Activated CD4-positive, alpha-beta memory T cell treated with anti-CD3 and anti-CD28 coated beads, Interleukin-2, amount 10 ng/mL, durations not matched to agents 7 days and 5 days (primary cell): ENCODE measurements at regions not wholly inside any gene's neighbourhood (a gene's known extent, or its start where the extent isn't known, plus 50 kb on each side); places are given as distances from the start of the nearest gene placed in this dataset.

ENCODE experiments used
- CTCF ChIA-PET: fragments of 350-600 bp; sonication (Branson Sonifier 250); formaldehyde crosslinking; loops from one replicate; lab custom pipeline; 2021; ENCODE audit warnings: antibody characterized with exemption, inconsistent platforms; lab: Charles Lee
- POLR2A ChIA-PET: fragments of 350-600 bp; sonication (Branson Sonifier 250); formaldehyde crosslinking; loops from one replicate; lab custom pipeline; 2021; ENCODE audit warnings: antibody characterized with exemption; lab: Charles Lee
- DNase-seq: peaks from one replicate; pipeline ENCODE4 v3.0.0-alpha.2; 2020
- H3K27ac Mint-ChIP-seq: one replicate; pipeline ENCODE4 v1.8.0; 2021; ENCODE audit warnings: mild to moderate bottlenecking, mixed read lengths
- H3K27me3 Mint-ChIP-seq: one replicate; pipeline ENCODE4 v1.8.0; 2021; ENCODE audit warnings: mixed read lengths
- H3K36me3 Mint-ChIP-seq: one replicate; pipeline ENCODE4 v1.8.0; 2021; ENCODE audit warnings: low read depth, mixed read lengths
- H3K4me1 Mint-ChIP-seq: one replicate; pipeline ENCODE4 v1.8.0; 2021; ENCODE audit warnings: mixed read lengths
- H3K4me3 Mint-ChIP-seq: one replicate; pipeline ENCODE4 v1.8.0; 2021; ENCODE audit warnings: mild to moderate bottlenecking, mixed read lengths
- H3K9me3 Mint-ChIP-seq: one replicate; pipeline ENCODE4 v1.8.0; 2021; ENCODE audit warnings: mixed read lengths

DNA sequence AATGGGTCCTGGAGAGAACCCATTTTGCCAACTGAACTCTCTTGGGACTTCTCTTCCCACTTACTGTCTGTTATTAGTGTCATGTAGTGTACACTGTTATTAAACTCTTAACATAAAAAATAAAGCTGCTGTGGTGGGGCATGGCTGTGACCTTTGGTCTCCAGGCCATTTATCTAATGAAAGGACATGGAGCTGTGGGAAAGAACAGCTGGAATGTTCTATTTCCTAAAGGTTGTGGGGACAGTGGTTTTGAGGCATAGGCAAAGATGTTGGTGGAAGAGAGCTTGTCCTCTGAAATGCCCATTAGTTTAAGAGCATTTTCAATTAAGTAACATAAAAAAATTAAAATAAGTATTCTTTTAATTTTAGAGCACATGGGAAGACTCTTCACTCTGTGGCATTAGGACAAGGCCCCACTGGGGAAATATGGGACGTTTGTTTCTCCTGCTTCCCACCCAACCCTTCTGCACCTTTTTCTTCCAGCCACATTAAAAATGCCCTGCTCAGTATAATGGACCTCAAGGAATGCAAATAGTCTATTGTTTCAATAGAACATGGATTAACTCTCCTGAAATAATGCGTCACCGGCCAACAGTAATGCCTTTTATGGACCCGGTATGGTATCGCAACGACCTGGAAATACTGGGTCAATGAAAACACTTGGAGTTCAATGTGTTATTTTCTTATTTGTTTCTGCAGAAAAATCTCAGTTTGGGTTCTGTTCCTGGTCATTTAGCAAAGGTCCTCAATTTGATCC is 149.6 kb downstream of the BUB3 start:
- no peaks in the 10 kb centered on the region for H3K27me3 Mint-ChIP-seq
- H3K4me3 Mint-ChIP-seq = no peak overlapping the region
- H3K9me3 Mint-ChIP-seq = no peaks in the 10 kb centered on the region
- ChIA-PET CTCF (no interaction called here), POLR2A (no interaction called here)
- H3K27ac Mint-ChIP-seq = no peak overlapping the region
- no peak for DNase-seq
- no peaks in the 10 kb centered on the region for H3K4me1 Mint-ChIP-seq
- H3K36me3 Mint-ChIP-seq = no peaks in the 10 kb centered on the region

DNA sequence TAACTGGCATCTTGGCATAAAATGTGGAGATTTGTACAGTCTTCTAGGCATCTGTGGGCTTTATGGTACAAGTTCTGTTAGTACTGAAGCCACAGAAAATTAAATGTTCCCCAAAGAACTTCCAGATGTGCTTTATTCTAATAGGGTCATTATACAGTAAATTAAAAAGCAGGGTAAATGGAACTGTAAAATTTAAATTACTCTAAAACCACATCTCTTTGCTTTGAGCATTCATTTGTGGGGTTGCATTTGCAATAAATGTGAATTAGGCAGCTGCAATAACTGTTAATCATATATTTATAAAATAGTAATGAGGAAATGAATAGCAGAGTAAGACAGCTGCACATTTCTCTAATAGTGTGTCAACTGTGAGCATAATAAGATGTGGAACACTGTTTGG is 151.5 kb downstream of the BUB3 start:
- Mint-ChIP-seq H3K36me3 (no peaks in the 10 kb centered on the region), H3K9me3 (no peaks in the 10 kb centered on the region), H3K27me3 (no peaks in the 10 kb centered on the region), H3K4me1 (no peaks in the 10 kb centered on the region), H3K27ac (no peak overlapping the region), H3K4me3 (no peak overlapping the region)
- ChIA-PET CTCF (no interaction called here), POLR2A (no interaction called here)
- no peak for DNase-seq

DNA sequence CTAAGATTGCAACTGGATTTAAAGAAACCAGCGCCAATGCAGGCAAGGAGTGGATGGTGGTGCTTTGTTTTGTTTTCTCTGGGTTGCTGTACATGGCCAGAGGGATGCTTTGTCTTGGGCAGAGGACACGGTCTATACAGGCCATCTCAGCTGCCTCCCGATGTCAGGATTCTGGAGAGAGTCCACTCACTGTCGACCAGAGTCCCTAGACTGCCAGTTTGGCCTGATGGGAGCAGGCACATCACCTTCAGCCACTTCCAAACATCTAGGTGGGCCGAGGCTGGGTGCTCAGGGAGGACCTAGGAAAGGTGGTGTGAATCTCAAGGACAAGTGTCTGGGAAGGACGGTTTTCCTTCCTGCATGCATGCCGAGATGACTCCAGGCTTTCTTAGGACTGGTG is 152.1 kb downstream of the BUB3 start:
- H3K27ac Mint-ChIP-seq = no peak overlapping the region
- no peaks in the 10 kb centered on the region for H3K4me1 Mint-ChIP-seq
- DNase-seq = no peak
- no peaks in the 10 kb centered on the region for H3K36me3 Mint-ChIP-seq
- ChIA-PET CTCF (no interaction called here), POLR2A (no interaction called here)
- H3K27me3 Mint-ChIP-seq = no peaks in the 10 kb centered on the region
- H3K4me3 Mint-ChIP-seq = no peak overlapping the region
- no peaks in the 10 kb centered on the region for H3K9me3 Mint-ChIP-seq

DNA sequence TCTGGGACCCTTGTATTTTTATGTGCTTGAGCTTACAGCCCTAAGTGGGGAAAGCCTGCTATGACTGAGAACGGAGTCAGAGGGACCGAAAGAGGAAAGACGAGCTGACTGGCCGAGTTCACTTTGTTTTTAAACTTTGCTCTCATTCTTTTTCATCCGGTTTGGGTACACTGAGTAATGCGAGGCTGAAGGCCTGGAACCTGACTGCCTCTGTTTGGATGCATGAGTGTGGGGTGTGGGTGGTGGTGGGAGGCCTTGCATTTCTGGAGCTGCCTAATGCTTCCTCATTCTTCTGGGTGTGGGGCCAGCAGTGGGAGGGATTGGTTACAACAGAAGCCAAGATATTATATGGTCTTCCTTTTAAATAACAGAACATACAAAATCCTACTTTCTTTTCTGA is 155.5 kb downstream of the BUB3 start:
- H3K36me3 Mint-ChIP-seq = no peaks in the 10 kb centered on the region
- no peaks in the 10 kb centered on the region for H3K4me1 Mint-ChIP-seq
- CTCF ChIA-PET = no interaction called here
- no peak for DNase-seq
- H3K4me3 Mint-ChIP-seq = no peak overlapping the region
- H3K27me3 Mint-ChIP-seq = no peaks in the 10 kb centered on the region
- no peaks in the 10 kb centered on the region for H3K9me3 Mint-ChIP-seq
- POLR2A ChIA-PET = no interaction called here
- no peak overlapping the region for H3K27ac Mint-ChIP-seq

DNA sequence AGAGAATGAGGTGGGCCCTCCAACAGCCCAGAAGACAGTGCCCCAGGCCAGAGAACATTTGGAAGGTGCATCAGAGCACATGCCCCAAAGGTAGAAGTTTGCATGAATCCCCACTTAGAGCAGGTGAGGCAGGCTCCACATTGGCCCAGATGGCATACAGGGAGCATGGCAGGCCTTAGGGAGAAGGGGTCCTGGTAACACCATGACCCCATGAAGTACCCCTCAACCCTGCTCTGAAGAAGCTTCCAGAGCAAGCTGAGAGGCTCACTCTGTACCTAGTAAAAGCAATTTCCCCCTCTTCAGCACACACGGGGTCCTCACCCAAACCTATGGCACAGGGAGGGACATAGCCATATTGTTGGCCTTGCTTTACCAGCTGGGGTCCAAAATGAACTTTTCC is 162.6 kb downstream of the BUB3 start:
- H3K4me1 Mint-ChIP-seq = no peaks in the 10 kb centered on the region
- CTCF ChIA-PET = no interaction called here
- no peak overlapping the region for H3K4me3 Mint-ChIP-seq
- H3K27ac Mint-ChIP-seq = no peak overlapping the region
- H3K27me3 Mint-ChIP-seq = no peaks in the 10 kb centered on the region
- POLR2A ChIA-PET = no interaction called here
- no peak for DNase-seq
- H3K36me3 Mint-ChIP-seq = no peaks in the 10 kb centered on the region
- no peaks in the 10 kb centered on the region for H3K9me3 Mint-ChIP-seq

DNA sequence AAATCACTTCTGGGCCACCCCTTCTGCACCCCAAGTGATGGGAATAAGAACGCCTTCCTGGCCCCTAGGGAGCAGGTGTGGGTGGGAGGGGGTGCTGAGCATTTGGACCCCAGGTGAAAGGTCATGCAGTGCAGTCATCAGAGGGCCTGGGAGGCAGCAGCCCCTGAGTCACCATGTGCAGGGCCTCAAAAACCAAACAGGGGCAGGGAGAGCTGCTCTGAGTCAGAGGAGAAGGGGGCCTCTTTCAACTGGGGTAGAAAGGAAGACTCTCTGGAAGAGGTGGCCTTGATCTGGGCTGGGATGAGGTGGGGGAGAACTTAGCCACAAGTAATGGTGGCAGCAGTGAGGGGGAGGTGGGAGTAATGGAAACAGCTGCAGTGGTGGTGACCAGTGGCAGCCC is 164.3 kb downstream of the BUB3 start:
- Mint-ChIP-seq H3K9me3 (no peaks in the 10 kb centered on the region), H3K4me3 (no peak overlapping the region), H3K27ac (no peak overlapping the region), H3K4me1 (no peaks in the 10 kb centered on the region), H3K36me3 (no peaks in the 10 kb centered on the region), H3K27me3 (no peaks in the 10 kb centered on the region)
- ChIA-PET POLR2A (no interaction called here), CTCF (no interaction called here)
- DNase-seq = no peak

DNA sequence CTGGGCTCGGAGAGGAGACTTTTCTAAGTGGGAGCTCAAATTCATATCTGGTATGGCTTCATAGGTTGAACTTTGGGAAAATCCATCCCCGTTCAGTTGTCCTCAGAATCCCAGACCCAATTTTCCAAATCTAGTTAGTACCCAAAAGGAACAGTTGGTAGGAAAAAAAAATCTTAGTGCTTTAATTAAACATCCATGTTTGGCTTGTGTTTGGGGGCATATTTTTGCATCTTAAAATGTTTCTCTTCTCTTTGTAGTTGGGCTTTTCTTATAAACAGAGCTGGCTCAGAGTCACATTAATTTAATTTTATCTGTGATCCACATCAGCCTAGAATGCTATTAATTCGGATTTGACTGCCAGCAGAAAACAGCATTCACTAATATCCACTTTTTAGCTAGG is 165.9 kb downstream of the BUB3 start:
- Mint-ChIP-seq H3K27me3 (no peaks in the 10 kb centered on the region), H3K9me3 (no peaks in the 10 kb centered on the region), H3K4me1 (no peaks in the 10 kb centered on the region), H3K4me3 (no peak overlapping the region), H3K36me3 (no peaks in the 10 kb centered on the region), H3K27ac (no peak overlapping the region)
- DNase-seq = no peak
- POLR2A ChIA-PET = no interaction called here
- CTCF ChIA-PET = no interaction called here

DNA sequence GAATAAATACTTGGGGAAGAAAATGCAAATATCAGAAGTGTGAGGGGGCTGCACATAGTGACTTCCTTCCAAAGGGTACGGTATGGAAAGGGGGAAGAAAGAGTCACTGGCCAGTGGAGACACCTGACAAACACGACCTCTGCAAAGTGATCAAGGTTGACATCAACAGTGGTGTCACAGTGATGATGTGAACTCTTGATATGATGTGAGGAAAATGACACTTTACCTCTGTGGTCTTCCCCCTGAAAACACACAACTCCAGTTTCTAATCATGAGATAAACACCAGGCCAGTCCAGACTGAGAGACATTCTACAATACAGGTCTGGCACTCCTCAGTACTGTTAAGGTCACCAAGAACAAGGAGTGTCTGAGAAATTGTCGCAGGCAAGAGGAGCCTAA is 169.7 kb downstream of the BUB3 start:
- Mint-ChIP-seq H3K27me3 (no peaks in the 10 kb centered on the region), H3K36me3 (no peaks in the 10 kb centered on the region), H3K4me3 (no peak overlapping the region), H3K27ac (no peak overlapping the region), H3K9me3 (peaks cover 5% of the 10 kb centered on the region), H3K4me1 (no peaks in the 10 kb centered on the region)
- ChIA-PET POLR2A (no interaction called here), CTCF (no interaction called here)
- no peak for DNase-seq

DNA sequence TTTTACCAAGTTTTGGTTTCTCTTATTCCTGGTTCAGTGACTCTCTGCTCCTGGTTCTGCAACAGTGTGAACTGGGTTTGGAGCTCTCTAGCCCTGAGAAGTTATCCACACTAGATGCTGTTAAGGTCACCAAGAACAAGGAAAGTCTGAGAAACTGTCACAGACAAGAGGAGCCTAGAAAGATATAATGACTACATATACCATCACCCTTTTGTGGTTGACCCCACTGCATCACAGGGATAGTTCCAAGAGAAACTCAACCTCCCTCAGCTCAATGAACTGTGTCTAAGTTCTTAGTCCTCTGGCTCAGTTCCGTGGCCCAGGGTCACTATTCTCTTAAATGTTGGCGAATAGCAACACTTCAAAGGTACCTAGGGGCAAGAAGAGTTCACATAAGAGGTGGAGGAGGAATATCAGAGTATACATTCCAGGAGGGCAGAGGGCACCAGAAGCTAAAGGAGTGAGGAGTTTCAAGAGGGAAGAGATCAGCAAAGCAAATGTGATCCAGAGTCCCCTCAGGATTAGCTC is 171.5 kb downstream of the BUB3 start:
- POLR2A ChIA-PET = no interaction called here
- H3K36me3 Mint-ChIP-seq = no peaks in the 10 kb centered on the region
- CTCF ChIA-PET = no interaction called here

DNA sequence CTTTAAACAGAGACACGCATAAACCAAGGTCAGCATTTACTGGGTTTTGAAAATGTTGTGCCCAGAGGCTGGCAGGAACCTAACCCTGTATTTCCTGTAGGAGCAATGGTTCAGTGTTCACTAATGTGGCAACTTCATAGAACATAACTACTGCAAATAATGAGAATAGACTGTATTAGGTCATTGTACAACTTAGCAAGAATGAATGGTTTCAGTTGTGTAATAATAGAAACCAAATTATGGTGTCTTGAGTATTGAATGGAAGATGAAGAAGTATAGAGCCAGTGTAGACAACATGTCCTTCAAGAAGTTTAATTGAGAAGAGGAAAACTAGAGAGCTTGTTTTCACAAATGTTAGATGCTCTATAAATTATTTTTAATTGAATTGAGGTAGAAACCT is 172.5 kb downstream of the BUB3 start:
- POLR2A ChIA-PET = no interaction called here
- H3K4me3 Mint-ChIP-seq = no peak overlapping the region
- H3K4me1 Mint-ChIP-seq = no peaks in the 10 kb centered on the region
- peaks cover 5% of the 10 kb centered on the region for H3K9me3 Mint-ChIP-seq
- H3K27ac Mint-ChIP-seq = no peak overlapping the region
- no peaks in the 10 kb centered on the region for H3K36me3 Mint-ChIP-seq
- CTCF ChIA-PET = no interaction called here
- no peak for DNase-seq
- H3K27me3 Mint-ChIP-seq = no peaks in the 10 kb centered on the region

More for the DNA sequence above, 171.5 kb downstream of the BUB3 start:
- Mint-ChIP-seq H3K4me1 (no peaks in the 10 kb centered on the region), H3K27ac (no peak overlapping the region), H3K27me3 (no peaks in the 10 kb centered on the region), H3K4me3 (no peak overlapping the region), H3K9me3 (peaks cover 5% of the 10 kb centered on the region)
- DNase-seq = no peak

DNA sequence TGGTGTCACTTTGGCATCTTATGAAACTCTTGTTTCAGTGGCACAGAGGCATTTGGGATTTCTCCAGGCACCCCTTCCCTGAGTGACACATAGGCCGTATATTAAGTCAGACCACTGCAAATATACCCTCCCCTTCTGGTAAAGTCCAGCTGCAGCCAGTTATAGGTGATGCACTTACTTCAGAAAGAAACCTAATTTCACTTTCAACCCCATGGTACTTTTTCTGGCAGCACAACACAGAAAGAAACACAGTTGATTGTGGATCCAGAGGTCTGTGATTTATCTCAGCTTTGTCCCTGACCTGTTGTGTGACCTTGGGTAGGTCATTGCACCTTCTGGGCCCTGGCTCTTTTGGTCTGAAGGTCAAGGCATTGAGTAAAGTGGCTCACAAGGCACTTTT is 173.2 kb downstream of the BUB3 start:
- Mint-ChIP-seq H3K27me3 (no peaks in the 10 kb centered on the region), H3K27ac (no peak overlapping the region), H3K9me3 (peaks cover 5% of the 10 kb centered on the region), H3K4me3 (no peak overlapping the region), H3K4me1 (no peaks in the 10 kb centered on the region), H3K36me3 (no peaks in the 10 kb centered on the region)
- ChIA-PET CTCF (no interaction called here), POLR2A (no interaction called here)
- DNase-seq = no peak

DNA sequence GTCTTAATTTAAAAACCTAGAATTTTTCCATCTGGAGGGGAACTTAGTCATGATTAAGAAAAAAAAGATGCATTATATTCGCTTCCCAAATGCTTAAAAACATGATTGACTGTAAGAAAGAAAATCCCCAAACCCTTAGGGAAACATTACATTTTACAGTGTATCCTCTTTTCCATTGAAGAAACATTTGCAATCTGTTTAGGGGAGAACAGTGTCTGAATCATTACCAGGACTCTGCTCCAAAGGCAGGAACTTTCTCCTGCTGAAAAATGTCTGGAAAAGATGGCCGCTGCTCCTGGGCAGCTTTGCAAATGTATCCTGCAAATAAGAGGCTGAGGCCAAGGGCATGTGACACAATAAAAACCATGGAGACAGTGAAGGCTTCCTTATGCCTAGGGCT is 173.7 kb downstream of the BUB3 start:
- no peak overlapping the region for H3K27ac Mint-ChIP-seq
- CTCF ChIA-PET = no interaction called here
- no peaks in the 10 kb centered on the region for H3K36me3 Mint-ChIP-seq
- no peaks in the 10 kb centered on the region for H3K27me3 Mint-ChIP-seq
- H3K4me3 Mint-ChIP-seq = no peak overlapping the region
- H3K4me1 Mint-ChIP-seq = no peaks in the 10 kb centered on the region
- peaks cover 5% of the 10 kb centered on the region for H3K9me3 Mint-ChIP-seq
- no peak for DNase-seq
- POLR2A ChIA-PET = no interaction called here

DNA sequence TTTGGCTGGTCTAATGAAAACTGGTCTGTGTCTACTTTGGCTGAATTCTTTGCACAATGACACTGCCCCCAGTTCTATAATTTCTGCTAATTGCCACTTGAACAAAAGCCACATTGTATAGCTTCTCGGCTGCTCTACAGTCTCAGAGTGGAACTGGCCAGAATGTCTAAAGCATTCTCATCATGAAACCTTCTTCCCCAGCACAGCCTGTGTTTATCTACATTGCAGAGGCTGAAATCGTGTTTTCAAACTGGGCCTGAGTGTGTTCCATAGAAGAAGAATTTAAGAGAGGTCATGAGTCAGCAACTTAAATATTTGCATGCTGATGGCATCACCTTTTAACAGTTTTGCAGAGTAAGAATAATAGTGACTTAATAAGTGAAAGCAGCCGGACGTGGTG is 177.2 kb downstream of the BUB3 start:
- no peaks in the 10 kb centered on the region for H3K27me3 Mint-ChIP-seq
- no peak for DNase-seq
- H3K36me3 Mint-ChIP-seq = no peaks in the 10 kb centered on the region
- H3K4me3 Mint-ChIP-seq = no peak overlapping the region
- POLR2A ChIA-PET = no interaction called here
- CTCF ChIA-PET = no interaction called here
- peaks cover 3% of the 10 kb centered on the region for H3K9me3 Mint-ChIP-seq
- H3K27ac Mint-ChIP-seq = no peak overlapping the region
- H3K4me1 Mint-ChIP-seq = no peaks in the 10 kb centered on the region

DNA sequence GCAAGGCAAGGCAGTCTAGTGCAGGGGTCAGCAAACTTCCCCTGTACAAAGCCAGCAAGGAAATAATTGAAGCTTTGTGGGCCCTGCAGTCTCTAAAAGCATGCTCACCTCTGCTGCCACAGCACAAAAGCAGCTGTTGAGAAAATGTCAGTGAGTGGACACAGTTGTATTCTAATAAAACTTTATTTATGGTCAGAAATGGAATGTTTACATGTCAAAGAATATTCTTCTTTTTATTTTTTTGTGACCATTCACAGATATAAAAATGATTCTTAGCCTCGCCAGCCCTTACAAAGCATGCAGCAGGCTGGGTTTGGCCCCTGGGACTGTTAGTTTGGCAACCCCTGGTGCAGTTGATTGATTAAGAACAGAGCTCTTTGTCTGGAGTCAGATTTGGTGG is 192.4 kb downstream of the BUB3 start:
- Mint-ChIP-seq H3K9me3 (no peaks in the 10 kb centered on the region), H3K27ac (no peak overlapping the region), H3K4me3 (no peak overlapping the region), H3K36me3 (no peaks in the 10 kb centered on the region), H3K27me3 (peaks cover 3% of the 10 kb centered on the region), H3K4me1 (no peaks in the 10 kb centered on the region)
- CTCF ChIA-PET = no interaction called here
- POLR2A ChIA-PET = no interaction called here
- no peak for DNase-seq
